Neural cell (in vitro differentiated cells): ENCODE measurements at regions not wholly inside any gene's neighbourhood (a gene's known extent, or its start where the extent isn't known, plus 50 kb on each side); places are given as distances from the start of the nearest gene placed in this dataset.

ENCODE experiments used
- H2AFZ ChIP-seq: fragments of 200-600, 300-800 bp; sonication (generic), shearing (Covaris generic); 2 replicates; pipeline ENCODE4 v1.6.0; 2014; ENCODE audit warnings: low read depth, mild to moderate bottlenecking, antibody characterized with exemption, low read length, moderate library complexity
- H3F3A ChIP-seq: fragments of 200-600 bp; shearing (Covaris generic); 2 replicates; pipeline ENCODE4 v1.6.1; 2016; ENCODE audit warnings: mild to moderate bottlenecking, moderate library complexity, mixed read lengths, antibody characterized with exemption, low read length; ENCODE audit not compliant: insufficient read depth, poor library complexity, severe bottlenecking
- H3K27ac ChIP-seq: fragments of 200-600, 300-800 bp; sonication (generic), shearing (Covaris generic); 2 replicates; pipeline ENCODE4 v1.5.1; 2014; ENCODE audit warnings: mild to moderate bottlenecking, low read length, moderate library complexity
- H3K27me3 ChIP-seq: fragments of 300-800, 200-600 bp; sonication (generic), shearing (Covaris generic); 2 replicates; pipeline ENCODE4 v1.6.0; 2014; ENCODE audit warnings: mild to moderate bottlenecking, low read depth, low read length, moderate library complexity; ENCODE audit not compliant: insufficient read depth
- H3K36me3 ChIP-seq: fragments of 300-800, 200-600 bp; sonication (generic), shearing (Covaris generic); 2 replicates; pipeline ENCODE4 v1.5.1; 2014; ENCODE audit warnings: mild to moderate bottlenecking, antibody characterized with exemption, low read length, moderate library complexity; ENCODE audit not compliant: insufficient read depth
- H3K4me2 ChIP-seq: fragments of 300-800, 200-600 bp; sonication (generic), shearing (Covaris generic); 2 replicates; pipeline ENCODE4 v1.6.0; 2014; ENCODE audit warnings: mild to moderate bottlenecking, low read length
- H3K4me3 ChIP-seq: fragments of 300-800, 200-600 bp; sonication (generic), shearing (Covaris generic); 2 replicates; pipeline ENCODE4 v1.5.1; 2014; ENCODE audit warnings: mild to moderate bottlenecking, low read length, moderate library complexity
- H3K79me2 ChIP-seq: fragments of 200-600 bp; shearing (Covaris generic); replicated peaks from 2 replicates; pipeline ENCODE4 v1.6.0; 2014; ENCODE audit warnings: mild to moderate bottlenecking, low read length, moderate library complexity; ENCODE audit not compliant: insufficient read depth
- H3K9ac ChIP-seq: fragments of 300-800, 200-600 bp; sonication (generic), shearing (Covaris generic); 2 replicates; pipeline ENCODE4 v1.6.1; 2016; ENCODE audit warnings: mild to moderate bottlenecking, low read length, mixed read lengths
- H3K9me2 ChIP-seq: fragments of 200-600 bp; shearing (Covaris generic); 2 replicates; pipeline ENCODE4 v1.6.1; 2016; ENCODE audit warnings: mild to moderate bottlenecking, low read length, mixed read lengths; ENCODE audit not compliant: insufficient read depth
- H3K9me3 ChIP-seq: fragments of 200-600, 300-800 bp; sonication (generic), shearing (Covaris generic); 2 replicates; pipeline ENCODE4 v1.6.1; 2016; ENCODE audit warnings: mild to moderate bottlenecking, mixed run types, low read length, moderate library complexity, mixed read lengths
- H4K20me1 ChIP-seq: fragments of 200-600 bp; shearing (Covaris generic); 2 replicates; pipeline ENCODE4 v1.6.1; 2016; ENCODE audit warnings: mild to moderate bottlenecking, mixed run types; ENCODE audit not compliant: insufficient read depth
- EP300 ChIP-seq: fragments of 450-650 bp; conservative IDR thresholded peaks from 2 replicates; pipeline ENCODE4 v1.6.1; 2014; ENCODE audit warnings: antibody characterized with exemption, mild to moderate bottlenecking, moderate library complexity; ENCODE audit not compliant: poor library complexity, severe bottlenecking
- EZH2 ChIP-seq: fragments of 200-600, 300-800 bp; shearing (Covaris generic), sonication (generic); IDR thresholded peaks from 2 replicates; pipeline ENCODE4 v1.6.1; 2014; ENCODE audit warnings: antibody characterized with exemption, low read length, borderline replicate concordance, mild to moderate bottlenecking; ENCODE audit not compliant: insufficient read depth, poor library complexity, severe bottlenecking
- MXI1 ChIP-seq: fragments of 450-650 bp; conservative IDR thresholded peaks from 2 replicates; pipeline ENCODE4 v1.6.1; 2014; ENCODE audit warnings: antibody characterized with exemption, mild to moderate bottlenecking; ENCODE audit not compliant: poor library complexity, severe bottlenecking
- POLR2AphosphoS5 ChIP-seq: IDR thresholded peaks from 2 replicates; pipeline ENCODE4 v1.6.1; 2012
- RAD21 ChIP-seq: fragments of 450-650 bp; conservative IDR thresholded peaks from 2 replicates; pipeline ENCODE4 v1.6.1; 2014; ENCODE audit warnings: antibody characterized with exemption, mild to moderate bottlenecking, moderate library complexity
- SMC3 ChIP-seq: fragments of 450-650 bp; conservative IDR thresholded peaks from 2 replicates; pipeline ENCODE4 v1.6.1; 2014; ENCODE audit warnings: antibody characterized with exemption, mild to moderate bottlenecking, moderate library complexity; ENCODE audit not compliant: poor library complexity
- TAF1 ChIP-seq: IDR thresholded peaks from 2 replicates; pipeline ENCODE4 v1.6.1; 2012; ENCODE audit warnings: low read depth
- TF ChIP-seq, protein P1 (sequence below): IDR thresholded peaks from 2 replicates; pipeline ENCODE4 v1.6.1; 2012; ENCODE audit warnings: borderline replicate concordance
- TF ChIP-seq, protein P2 (sequence below): fragments of 450-650 bp; IDR thresholded peaks from 2 replicates; pipeline ENCODE4 v1.5.1; 2014; ENCODE audit warnings: antibody characterized with exemption, mild to moderate bottlenecking, moderate library complexity; ENCODE audit not compliant: poor library complexity, severe bottlenecking

DNA sequence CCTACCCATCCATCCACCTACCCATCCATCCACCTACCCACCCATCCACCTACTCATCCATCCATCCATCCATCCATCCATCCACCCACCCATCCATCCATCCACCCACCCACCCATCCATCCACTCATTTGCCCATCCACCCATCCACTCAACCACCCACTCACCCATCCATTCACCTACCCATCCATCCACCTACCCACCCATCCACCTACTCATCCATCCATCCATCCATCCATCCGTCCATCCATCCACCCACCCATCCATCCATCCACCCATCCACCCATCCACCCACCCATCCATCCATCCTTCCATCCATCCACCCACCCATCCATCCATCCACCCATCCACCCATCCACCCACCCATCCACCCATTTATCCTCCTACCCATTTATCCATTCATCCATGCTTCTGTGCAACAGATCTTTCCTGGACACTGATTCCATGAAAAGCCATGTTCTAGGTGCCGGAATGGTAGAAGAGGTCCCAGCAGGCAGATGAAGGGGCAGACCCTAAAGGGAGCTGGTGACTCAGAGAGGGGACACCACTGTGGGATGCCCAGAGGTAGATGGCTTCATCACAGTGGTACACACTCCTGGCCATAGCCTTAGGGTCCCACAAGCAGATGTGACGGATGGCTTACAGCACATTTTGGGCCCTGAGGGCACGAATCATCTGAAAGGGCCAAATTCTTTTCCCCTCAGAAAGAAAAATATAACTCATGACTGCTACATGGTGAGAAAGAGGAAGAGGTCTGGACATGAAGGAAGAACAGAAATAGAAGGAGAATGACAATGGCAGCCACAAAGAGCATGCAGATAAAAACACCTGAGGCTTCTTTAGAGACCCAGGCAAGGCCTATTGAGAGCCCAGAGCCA is 76.0 kb downstream of the KCTD15 start:
- H3K4me2 ChIP-seq, result no peak overlapping the region
- no peaks in the 10 kb centered on the region for H4K20me1 ChIP-seq
- H3K36me3 ChIP-seq, result no peaks in the 10 kb centered on the region
- H2AFZ ChIP-seq, result no peak overlapping the region
- no peaks in the 10 kb centered on the region for H3F3A ChIP-seq
- H3K4me3 ChIP-seq, result no peak overlapping the region
- no peak overlapping the region for H3K9ac ChIP-seq
- no peaks in the 10 kb centered on the region for H3K27me3 ChIP-seq
- TF ChIP-seq SMC3 (no peak), EP300 (no peak), POLR2AphosphoS5 (no peak), EZH2 (no peak), MXI1 (no peak), RAD21 (no peak), TAF1 (no peak)
- TF ChIP-seq, protein P1, sequence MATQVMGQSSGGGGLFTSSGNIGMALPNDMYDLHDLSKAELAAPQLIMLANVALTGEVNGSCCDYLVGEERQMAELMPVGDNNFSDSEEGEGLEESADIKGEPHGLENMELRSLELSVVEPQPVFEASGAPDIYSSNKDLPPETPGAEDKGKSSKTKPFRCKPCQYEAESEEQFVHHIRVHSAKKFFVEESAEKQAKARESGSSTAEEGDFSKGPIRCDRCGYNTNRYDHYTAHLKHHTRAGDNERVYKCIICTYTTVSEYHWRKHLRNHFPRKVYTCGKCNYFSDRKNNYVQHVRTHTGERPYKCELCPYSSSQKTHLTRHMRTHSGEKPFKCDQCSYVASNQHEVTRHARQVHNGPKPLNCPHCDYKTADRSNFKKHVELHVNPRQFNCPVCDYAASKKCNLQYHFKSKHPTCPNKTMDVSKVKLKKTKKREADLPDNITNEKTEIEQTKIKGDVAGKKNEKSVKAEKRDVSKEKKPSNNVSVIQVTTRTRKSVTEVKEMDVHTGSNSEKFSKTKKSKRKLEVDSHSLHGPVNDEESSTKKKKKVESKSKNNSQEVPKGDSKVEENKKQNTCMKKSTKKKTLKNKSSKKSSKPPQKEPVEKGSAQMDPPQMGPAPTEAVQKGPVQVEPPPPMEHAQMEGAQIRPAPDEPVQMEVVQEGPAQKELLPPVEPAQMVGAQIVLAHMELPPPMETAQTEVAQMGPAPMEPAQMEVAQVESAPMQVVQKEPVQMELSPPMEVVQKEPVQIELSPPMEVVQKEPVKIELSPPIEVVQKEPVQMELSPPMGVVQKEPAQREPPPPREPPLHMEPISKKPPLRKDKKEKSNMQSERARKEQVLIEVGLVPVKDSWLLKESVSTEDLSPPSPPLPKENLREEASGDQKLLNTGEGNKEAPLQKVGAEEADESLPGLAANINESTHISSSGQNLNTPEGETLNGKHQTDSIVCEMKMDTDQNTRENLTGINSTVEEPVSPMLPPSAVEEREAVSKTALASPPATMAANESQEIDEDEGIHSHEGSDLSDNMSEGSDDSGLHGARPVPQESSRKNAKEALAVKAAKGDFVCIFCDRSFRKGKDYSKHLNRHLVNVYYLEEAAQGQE, result no peak
- TF ChIP-seq, protein P2, sequence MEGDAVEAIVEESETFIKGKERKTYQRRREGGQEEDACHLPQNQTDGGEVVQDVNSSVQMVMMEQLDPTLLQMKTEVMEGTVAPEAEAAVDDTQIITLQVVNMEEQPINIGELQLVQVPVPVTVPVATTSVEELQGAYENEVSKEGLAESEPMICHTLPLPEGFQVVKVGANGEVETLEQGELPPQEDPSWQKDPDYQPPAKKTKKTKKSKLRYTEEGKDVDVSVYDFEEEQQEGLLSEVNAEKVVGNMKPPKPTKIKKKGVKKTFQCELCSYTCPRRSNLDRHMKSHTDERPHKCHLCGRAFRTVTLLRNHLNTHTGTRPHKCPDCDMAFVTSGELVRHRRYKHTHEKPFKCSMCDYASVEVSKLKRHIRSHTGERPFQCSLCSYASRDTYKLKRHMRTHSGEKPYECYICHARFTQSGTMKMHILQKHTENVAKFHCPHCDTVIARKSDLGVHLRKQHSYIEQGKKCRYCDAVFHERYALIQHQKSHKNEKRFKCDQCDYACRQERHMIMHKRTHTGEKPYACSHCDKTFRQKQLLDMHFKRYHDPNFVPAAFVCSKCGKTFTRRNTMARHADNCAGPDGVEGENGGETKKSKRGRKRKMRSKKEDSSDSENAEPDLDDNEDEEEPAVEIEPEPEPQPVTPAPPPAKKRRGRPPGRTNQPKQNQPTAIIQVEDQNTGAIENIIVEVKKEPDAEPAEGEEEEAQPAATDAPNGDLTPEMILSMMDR, result no peak
- H3K9me2 ChIP-seq, result no peaks in the 10 kb centered on the region
- H3K27ac ChIP-seq, result no peak overlapping the region
- no peaks in the 10 kb centered on the region for H3K9me3 ChIP-seq
- no peaks in the 10 kb centered on the region for H3K79me2 ChIP-seq

DNA sequence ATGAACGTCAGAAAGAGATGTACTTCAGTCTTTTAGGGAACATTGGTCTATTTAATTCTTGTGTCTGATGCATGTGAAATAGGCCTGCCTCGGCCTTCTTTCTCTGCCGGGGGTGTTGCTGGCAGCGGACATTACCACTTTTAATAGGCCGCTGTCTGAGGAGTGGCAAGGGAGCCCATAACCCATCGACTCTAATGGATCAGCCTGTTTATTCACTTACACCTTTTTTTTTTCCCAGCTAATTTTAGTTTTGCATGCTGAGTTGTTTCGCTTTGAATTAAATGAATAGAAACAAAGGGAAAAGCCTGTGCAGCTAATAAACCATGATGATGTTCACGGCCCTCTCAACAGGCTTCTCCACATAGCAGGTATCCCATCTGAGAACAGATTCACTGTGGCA is 78.4 kb downstream of the KCTD15 start:
- Histone ChIP-seq H4K20me1 (no peaks in the 10 kb centered on the region), H3K9me2 (no peaks in the 10 kb centered on the region), H3K79me2 (no peaks in the 10 kb centered on the region), H3K4me2 (no peak overlapping the region), H2AFZ (no peak overlapping the region), H3K36me3 (no peaks in the 10 kb centered on the region), H3K9me3 (no peaks in the 10 kb centered on the region), H3K27me3 (no peaks in the 10 kb centered on the region), H3K27ac (no peak overlapping the region), H3F3A (no peaks in the 10 kb centered on the region), H3K9ac (no peak overlapping the region), H3K4me3 (no peak overlapping the region)
- TF ChIP-seq POLR2AphosphoS5, result no peak
